ENCODE measurements at regions not wholly inside any gene's neighbourhood (a gene's known extent, or its start where the extent isn't known, plus 50 kb on each side); places are given as distances from the start of the nearest gene placed in this dataset.
"Not testable (repeated sequence)": the region's sequence is repeated elsewhere in the genome, so short reads cannot be mapped to it uniquely, and the experiment has no call there.

GRCh38 chr5:155822177-155822576 is 504.8 kb upstream of the SGCD start:
- Histone ChIP-seq H3K4me2 (no peak overlapping the region), H3K27ac (no peak overlapping the region), H3K9me2 (ENCODE audit: insufficient read depth) (no peaks in the 10 kb centered on the region), H3K27me3 (ENCODE audit: insufficient read depth, low read depth) (no peaks in the 10 kb centered on the region), H3K36me3 (ENCODE audit: low read depth) (no peaks in the 10 kb centered on the region), H4K20me1 (ENCODE audit: insufficient read depth) (no peaks in the 10 kb centered on the region), H3K4me1 (replicated peaks; ENCODE audit: insufficient read depth) (no peaks in the 10 kb centered on the region), H3K79me2 (ENCODE audit: low read depth) (no peaks in the 10 kb centered on the region), H3F3A (ENCODE audit: insufficient read depth, low read depth) (no peaks in the 10 kb centered on the region), H3K9me3 (ENCODE audit: insufficient read depth, low read depth) (no peaks in the 10 kb centered on the region), H2AFZ (no peak overlapping the region), H3K4me3 (no peak overlapping the region)
- DNase-seq = no peak
- TF ChIP-seq CTCF (conservative IDR thresholded peaks at IDR 0.05) (no peak), EZH2 (IDR thresholded peaks at IDR 0.05; ENCODE audit: low read depth) (no peak)
- ChIA-PET CTCF (no interaction called here), POLR2A (ENCODE audit: unreplicated experiment) (no interaction called here)
- no TSS peak for BruUV-seq (replicated peaks)
- intact Hi-C loops (cut with micrococcal nuclease; ENCODE audit: unreplicated experiment) = no loop called here

GRCh38 chr5:155826611-155827507 is 500.1 kb upstream of the SGCD start:
- DNase-seq = no peak
- H4K20me1 ChIP-seq (ENCODE audit: insufficient read depth) = no peaks in the 10 kb centered on the region
- H3K4me2 ChIP-seq = no peak overlapping the region
- H3K4me1 ChIP-seq (replicated peaks; ENCODE audit: insufficient read depth) = no peaks in the 10 kb centered on the region
- no peak overlapping the region for H3K4me3 ChIP-seq
- H3F3A ChIP-seq (ENCODE audit: insufficient read depth, low read depth) = no peaks in the 10 kb centered on the region
- H3K9me2 ChIP-seq (ENCODE audit: insufficient read depth) = no peaks in the 10 kb centered on the region
- H3K79me2 ChIP-seq (ENCODE audit: low read depth) = no peaks in the 10 kb centered on the region
- H3K27me3 ChIP-seq (ENCODE audit: insufficient read depth, low read depth) = no peaks in the 10 kb centered on the region
- H3K27ac ChIP-seq = no peak overlapping the region
- H3K36me3 ChIP-seq (ENCODE audit: low read depth) = no peaks in the 10 kb centered on the region
- ChIA-PET CTCF (no interaction called here), POLR2A (ENCODE audit: unreplicated experiment) (no interaction called here)
- H3K9me3 ChIP-seq (ENCODE audit: insufficient read depth, low read depth) = no peaks in the 10 kb centered on the region
- no TSS peak for BruUV-seq (replicated peaks)
- TF ChIP-seq CTCF (conservative IDR thresholded peaks at IDR 0.05) (no peak), EZH2 (IDR thresholded peaks at IDR 0.05; ENCODE audit: low read depth) (no peak)
- intact Hi-C loops (cut with micrococcal nuclease; ENCODE audit: unreplicated experiment) = no loop called here
- no peak overlapping the region for H2AFZ ChIP-seq

GRCh38 chr5:155827508-155827815 is 499.5 kb upstream of the SGCD start:
- H3K4me1 ChIP-seq (replicated peaks; ENCODE audit: insufficient read depth); CTCF ChIA-PET: not testable (repeated sequence)

GRCh38 chr5:155827949-155828348 is 499.0 kb upstream of the SGCD start:
- H4K20me1 ChIP-seq (ENCODE audit: insufficient read depth) = no peaks in the 10 kb centered on the region
- BruUV-seq (replicated peaks) = no TSS peak
- no peak overlapping the region for H3K4me2 ChIP-seq
- POLR2A ChIA-PET (ENCODE audit: unreplicated experiment) = no interaction called here
- no peaks in the 10 kb centered on the region for H3K4me1 ChIP-seq (replicated peaks; ENCODE audit: insufficient read depth)
- H3K36me3 ChIP-seq (ENCODE audit: low read depth) = no peaks in the 10 kb centered on the region
- CTCF ChIA-PET = no interaction called here
- no peak overlapping the region for H3K27ac ChIP-seq
- no peaks in the 10 kb centered on the region for H3K9me3 ChIP-seq (ENCODE audit: insufficient read depth, low read depth)
- TF ChIP-seq EZH2 (IDR thresholded peaks at IDR 0.05; ENCODE audit: low read depth) (no peak), CTCF (conservative IDR thresholded peaks at IDR 0.05) (no peak)
- H2AFZ ChIP-seq = no peak overlapping the region
- H3F3A ChIP-seq (ENCODE audit: insufficient read depth, low read depth) = no peaks in the 10 kb centered on the region
- intact Hi-C loops (cut with micrococcal nuclease; ENCODE audit: unreplicated experiment) = no loop called here
- H3K27me3 ChIP-seq (ENCODE audit: insufficient read depth, low read depth) = no peaks in the 10 kb centered on the region
- no peaks in the 10 kb centered on the region for H3K9me2 ChIP-seq (ENCODE audit: insufficient read depth)
- H3K4me3 ChIP-seq = no peak overlapping the region
- H3K79me2 ChIP-seq (ENCODE audit: low read depth) = no peaks in the 10 kb centered on the region
- no peak for DNase-seq

More at GRCh38 chr5:155827508-155827815, 499.5 kb upstream of the SGCD start:
- H4K20me1 ChIP-seq (ENCODE audit: insufficient read depth); BruUV-seq (replicated peaks); H2AFZ ChIP-seq; H3K4me3 ChIP-seq; H3K9me3 ChIP-seq (ENCODE audit: insufficient read depth, low read depth); H3K4me2 ChIP-seq; DNase-seq; H3F3A ChIP-seq (ENCODE audit: insufficient read depth, low read depth); intact Hi-C loops (cut with micrococcal nuclease; ENCODE audit: unreplicated experiment); POLR2A ChIA-PET (ENCODE audit: unreplicated experiment); H3K36me3 ChIP-seq (ENCODE audit: low read depth); H3K79me2 ChIP-seq (ENCODE audit: low read depth); H3K27ac ChIP-seq; H3K27me3 ChIP-seq (ENCODE audit: insufficient read depth, low read depth); H3K9me2 ChIP-seq (ENCODE audit: insufficient read depth): not testable (repeated sequence)

Data from PC-9 (cell line).